Neuronal stem cell (in vitro differentiated cells): ENCODE measurements at regions not wholly inside any gene's neighbourhood (a gene's known extent, or its start where the extent isn't known, plus 50 kb on each side); places are given as distances from the start of the nearest gene placed in this dataset.

Experiments
- DNase-seq: peaks from one replicate; pipeline ENCODE4 v3.0.0-alpha.2; 2013; ENCODE audit warnings: low spot score
- H2AFZ ChIP-seq: one replicate; pipeline ENCODE4 v1.6.1; 2013; ENCODE audit warnings: mild to moderate bottlenecking, low read length, inconsistent platforms
- H2AK5ac ChIP-seq: 2 replicates; pipeline ENCODE4 v1.6.1; 2013; ENCODE audit warnings: low read depth, mild to moderate bottlenecking, inconsistent platforms, low read length, moderate library complexity, mixed read lengths
- H2BK120ac ChIP-seq: 2 replicates; pipeline ENCODE4 v1.6.1; 2013; ENCODE audit warnings: low read depth, mild to moderate bottlenecking, inconsistent platforms, low read length, moderate library complexity, mixed read lengths
- H2BK12ac ChIP-seq: one replicate; pipeline ENCODE4 v1.6.1; 2013; ENCODE audit warnings: low read length, inconsistent platforms
- H2BK15ac ChIP-seq: 2 replicates; pipeline ENCODE4 v1.6.1; 2013; ENCODE audit warnings: mild to moderate bottlenecking, low read length, inconsistent platforms, mixed read lengths
- H2BK5ac ChIP-seq: one replicate; pipeline ENCODE4 v1.6.1; 2013; ENCODE audit warnings: inconsistent platforms, mild to moderate bottlenecking, low read length, moderate library complexity
- H3K14ac ChIP-seq: one replicate; pipeline ENCODE4 v1.6.1; 2013; ENCODE audit warnings: low read length, inconsistent platforms
- H3K18ac ChIP-seq: 2 replicates; pipeline ENCODE4 v1.6.1; 2013; ENCODE audit warnings: low read length, inconsistent platforms
- H3K23ac ChIP-seq: 2 replicates; pipeline ENCODE4 v1.6.1; 2013; ENCODE audit warnings: low read depth, mild to moderate bottlenecking, mixed read lengths, low read length, inconsistent platforms; ENCODE audit not compliant: poor library complexity
- H3K27ac ChIP-seq: replicated peaks from 3 replicates; pipeline ENCODE4 v1.5.1; 2013; ENCODE audit warnings: low read length, inconsistent platforms
- H3K27me3 ChIP-seq, 3 experiments: 2 replicates each; pipeline ENCODE4 v1.6.1; 2013; ENCODE audit warnings: low read length in 3 of 3, mild to moderate bottlenecking in 2 of 3, inconsistent platforms in 1 of 3, low read depth in 1 of 3, mixed read lengths in 1 of 3, moderate library complexity in 1 of 3; ENCODE audit not compliant: control insufficient read depth in 3 of 3, insufficient read depth in 3 of 3
- H3K36me3 ChIP-seq, 2 donors: replicated peaks in 1 of 2; 2 replicates each; pipeline ENCODE4 v1.6.1; 2013; ENCODE audit warnings: low read length in 2 of 2; ENCODE audit not compliant: control insufficient read depth in 2 of 2, insufficient read depth in 2 of 2
- H3K4ac ChIP-seq: 2 replicates; pipeline ENCODE4 v1.6.1; 2013; ENCODE audit warnings: inconsistent platforms, mild to moderate bottlenecking, low read length, moderate library complexity
- H3K4me1 ChIP-seq, 2 donors: 1 replicate in 1 of 2; 2 replicates in 1 of 2; pipeline ENCODE4 v1.6.1; 2013; ENCODE audit warnings: low read length in 2 of 2, low read depth in 1 of 2; ENCODE audit not compliant: control insufficient read depth in 2 of 2, insufficient read depth in 1 of 2
- H3K4me2 ChIP-seq: one replicate; pipeline ENCODE4 v1.6.1; 2013; ENCODE audit warnings: mild to moderate bottlenecking, low read length, inconsistent platforms; ENCODE audit not compliant: insufficient read depth, poor library complexity, severe bottlenecking
- H3K4me3 ChIP-seq, 2 donors: 2 replicates each; pipeline ENCODE4 v1.5.1; 2013; ENCODE audit warnings: low read length in 2 of 2, mild to moderate bottlenecking in 2 of 2, inconsistent platforms in 1 of 2, moderate library complexity in 1 of 2
- H3K79me1 ChIP-seq: one replicate; pipeline ENCODE4 v1.6.1; 2013; ENCODE audit warnings: low read depth, mild to moderate bottlenecking, inconsistent platforms, low read length, moderate library complexity
- H3K9ac ChIP-seq: one replicate; pipeline ENCODE4 v1.6.1; 2013; ENCODE audit warnings: mild to moderate bottlenecking, low read depth, low read length, inconsistent platforms; ENCODE audit not compliant: poor library complexity
- H3K9me3 ChIP-seq, 2 donors: replicated peaks in 1 of 2; 2 replicates each; pipeline versions ENCODE3 to v1.6.1; 2013; ENCODE audit warnings: low read length in 2 of 2, mild to moderate bottlenecking in 2 of 2, inconsistent platforms in 1 of 2, low read depth in 1 of 2, mixed read lengths in 1 of 2, moderate library complexity in 1 of 2; ENCODE audit not compliant: control insufficient read depth in 2 of 2, insufficient read depth in 1 of 2
- H4K8ac ChIP-seq: one replicate; pipeline ENCODE4 v1.6.1; 2013; ENCODE audit warnings: low read depth, mild to moderate bottlenecking, inconsistent platforms, low read length, moderate library complexity
- H4K91ac ChIP-seq: one replicate; pipeline ENCODE4 v1.6.1; 2013; ENCODE audit warnings: low read length, low read depth, mild to moderate bottlenecking, inconsistent platforms; ENCODE audit not compliant: poor library complexity
- WGBS, 2 donors: extraction: QIAGEN DNeasy Blood & Tissue Kit; methylation state at CpG; one replicate each; pipeline ENCODE4 v1.1.7; 2013; ENCODE audit warnings: missing lambda C conversion rate in 2 of 2, mixed read lengths in 1 of 2; ENCODE audit not compliant: insufficient read length in 2 of 2, insufficient replicate concordance in 1 of 2; ENCODE audit errors: extremely low coverage in 2 of 2; 5-methylcytosine and 5-hydroxymethylcytosine counted together

GRCh38 chr11:121877152-121877551 lies 238.9 kb downstream of the BLID start:
- Histone ChIP-seq H2BK5ac (no peak overlapping the region), H2AFZ (no peak overlapping the region), H3K36me3 (no peaks in the 10 kb centered on the region), H3K14ac (no peak overlapping the region), H3K4ac (no peak overlapping the region), H2BK15ac (no peak overlapping the region), H4K8ac (no peak overlapping the region), H3K4me3 (no peak overlapping the region), H3K4me1 (peaks cover 0 to 3% of the 10 kb centered on the region in 2 donors), H2AK5ac (no peak overlapping the region), H3K18ac (no peak overlapping the region), H4K91ac (no peak overlapping the region), H3K9ac (no peak overlapping the region), H2BK12ac (no peak overlapping the region), H3K9me3 (no peaks in the 10 kb centered on the region), H3K27me3 (peaks cover 0 to 30% (median 0%) of the 10 kb centered on the region in 3 experiments), H2BK120ac (no peak overlapping the region), H3K27ac (no peak overlapping the region), H3K23ac (no peak overlapping the region), H3K4me2 (no peak overlapping the region), H3K79me1 (no peaks in the 10 kb centered on the region)
- WGBS, 2 donors, result no CpG with 5 or more reads among the region's 6 CpGs
- DNase-seq, result no peak

- no CpG with 5 or more reads among the region's 4 CpGs for WGBS, 2 donors
- H4K91ac ChIP-seq, result no peak overlapping the region
Observed at GRCh38 chr11:121873766-121874165, 242.2 kb downstream of the BLID start.

GRCh38 chr11:121872356-121872755 lies 243.7 kb downstream of the BLID start:
- no peak overlapping the region for H2BK15ac ChIP-seq
- no CpG with 5 or more reads among the region's 5 CpGs for WGBS, 2 donors
- H3K14ac ChIP-seq, result no peak overlapping the region
- H3K27me3 ChIP-seq, result peaks cover 0 to 19% (median 0%) of the 10 kb centered on the region in 3 experiments
- H4K91ac ChIP-seq, result no peak overlapping the region
- H3K4me1 ChIP-seq, result peaks cover 0 to 3% of the 10 kb centered on the region in 2 donors
- no peak overlapping the region for H4K8ac ChIP-seq
- H2BK120ac ChIP-seq, result no peak overlapping the region
- H2AFZ ChIP-seq, result no peak overlapping the region
- H3K9ac ChIP-seq, result no peak overlapping the region
- H3K36me3 ChIP-seq, result no peaks in the 10 kb centered on the region
- H3K27ac ChIP-seq, result no peak overlapping the region
- no peak for DNase-seq
- no peaks in the 10 kb centered on the region for H3K79me1 ChIP-seq
- no peak overlapping the region for H2BK5ac ChIP-seq
- no peak overlapping the region for H3K23ac ChIP-seq
- no peak overlapping the region for H3K4me3 ChIP-seq
- no peak overlapping the region for H3K4ac ChIP-seq
- H3K18ac ChIP-seq, result no peak overlapping the region
- H3K9me3 ChIP-seq, result peaks cover 0 to 4% of the 10 kb centered on the region in 2 donors
- no peak overlapping the region for H2BK12ac ChIP-seq
- H3K4me2 ChIP-seq, result no peak overlapping the region
- H2AK5ac ChIP-seq, result no peak overlapping the region

More at GRCh38 chr11:121873766-121874165, 242.2 kb downstream of the BLID start:
- Histone ChIP-seq H3K79me1 (no peaks in the 10 kb centered on the region), H3K23ac (no peak overlapping the region), H2AFZ (no peak overlapping the region), H3K4ac (no peak overlapping the region), H3K36me3 (no peaks in the 10 kb centered on the region), H2BK120ac (no peak overlapping the region), H2BK5ac (no peak overlapping the region), H3K9me3 (peaks cover 0 to 2% of the 10 kb centered on the region in 2 donors), H3K18ac (no peak overlapping the region), H2BK15ac (no peak overlapping the region), H2AK5ac (no peak overlapping the region), H3K4me1 (peaks cover 0 to 4% of the 10 kb centered on the region in 2 donors), H2BK12ac (no peak overlapping the region), H3K27ac (no peak overlapping the region), H3K4me2 (no peak overlapping the region), H3K27me3 (peaks cover 0 to 19% (median 0%) of the 10 kb centered on the region in 3 experiments), H3K4me3 (no peak overlapping the region), H3K14ac (no peak overlapping the region), H3K9ac (no peak overlapping the region), H4K8ac (no peak overlapping the region)
- no peak for DNase-seq

- peaks cover 0 to 4% of the 10 kb centered on the region in 2 donors for H3K9me3 ChIP-seq
- no peak overlapping the region for H4K8ac ChIP-seq
- no peaks in the 10 kb centered on the region for H3K36me3 ChIP-seq
- no peak overlapping the region for H2BK12ac ChIP-seq
- H3K23ac ChIP-seq, result no peak overlapping the region
- H3K4me2 ChIP-seq, result no peak overlapping the region
- H3K4me1 ChIP-seq, result peaks cover 0 to 3% of the 10 kb centered on the region in 2 donors
- H2BK15ac ChIP-seq, result no peak overlapping the region
- no peak overlapping the region for H2BK5ac ChIP-seq
- H2AK5ac ChIP-seq, result no peak overlapping the region
- H2BK120ac ChIP-seq, result no peak overlapping the region
- no peak overlapping the region for H3K27ac ChIP-seq
- H3K4me3 ChIP-seq, result no peak overlapping the region
- H3K18ac ChIP-seq, result no peak overlapping the region
- no peak overlapping the region for H2AFZ ChIP-seq
- no peak for DNase-seq
- no peak overlapping the region for H3K9ac ChIP-seq
- no peak overlapping the region for H4K91ac ChIP-seq
- H3K79me1 ChIP-seq, result no peaks in the 10 kb centered on the region
- H3K14ac ChIP-seq, result no peak overlapping the region
- H3K4ac ChIP-seq, result no peak overlapping the region
- no CpG with 5 or more reads among the region's 6 CpGs for WGBS, 2 donors
- peaks cover 0 to 12% (median 0%) of the 10 kb centered on the region in 3 experiments for H3K27me3 ChIP-seq
Observed at GRCh38 chr11:121870206-121871045, 245.6 kb downstream of the BLID start.
